Left cardiac atrium (tissue), 4 donors: ENCODE measurements at regions not wholly inside any gene's neighbourhood (a gene's known extent, or its start where the extent isn't known, plus 50 kb on each side); places are given as distances from the start of the nearest gene placed in this dataset.
"Not testable (repeated sequence)": the region's sequence is repeated elsewhere in the genome, so short reads cannot be mapped to it uniquely, and the experiment has no call there.

Experiments used
- ATAC-seq, 2 donors: fragments of 200-7000 bp; cut with Tn5 transposase; one replicate each; pipeline ENCODE4 v1.9.1; 2020; ENCODE audit warnings: mild to moderate bottlenecking in 2 of 2, moderate library complexity in 2 of 2
- DNase-seq: peaks from one replicate; pipeline ENCODE4 v3.0.0-alpha.2; 2020
- intact Hi-C, 2 donors: fragments of 100-400 bp; cut with DNase I; formaldehyde crosslinking; loops; one replicate each; pipeline versions ENCODE4 v1.14.1 to v1.15.1; 2022 to 2023
- donor health status: DM: no; HTN: yes; CAD: no.
- donor health status: DM: no; HTN: yes; CAD: no; lungs with severe emphysema.
- donor health status: DM: yes; HTN: yes; CAD: no.
- donor health status: Dilated cardiomyopathy.

- DNase-seq, ATAC-seq, intact Hi-C loops: not testable (repeated sequence)
Observed at GRCh38 chr2:90292451-90292850, 1601.0 kb downstream of the RPIA start.

- DNase-seq, intact Hi-C loops, ATAC-seq: not testable (repeated sequence)
Observed at GRCh38 chr2:90293224-90293623, 1601.8 kb downstream of the RPIA start.

GRCh38 chr2:90293806-90294205, 1602.3 kb downstream of the RPIA start:
- DNase-seq, ATAC-seq, intact Hi-C loops: not testable (repeated sequence)

GRCh38 chr2:90295036-90295750, 1603.7 kb downstream of the RPIA start:
- DNase-seq = not testable (repeated sequence)

GRCh38 chr2:90296484-90296777, 1605.0 kb downstream of the RPIA start:
- ATAC-seq, DNase-seq, intact Hi-C loops: not testable (repeated sequence)

More at GRCh38 chr2:90295036-90295750, 1603.7 kb downstream of the RPIA start:
- intact Hi-C loops, ATAC-seq: not testable (repeated sequence)

- DNase-seq, ATAC-seq, intact Hi-C loops: not testable (repeated sequence)
Observed at GRCh38 chr2:90297701-90298100, 1606.2 kb downstream of the RPIA start.

GRCh38 chr2:90298126-90298755, 1606.8 kb downstream of the RPIA start:
- ATAC-seq, intact Hi-C loops, DNase-seq: not testable (repeated sequence)

- DNase-seq, intact Hi-C loops, ATAC-seq: not testable (repeated sequence)
Observed at GRCh38 chr2:90298983-90299382, 1607.5 kb downstream of the RPIA start.

GRCh38 chr2:90322982-90323381, 1631.5 kb downstream of the RPIA start:
- intact Hi-C loops, DNase-seq, ATAC-seq: not testable (repeated sequence)

GRCh38 chr2:90323612-90324558, 1632.4 kb downstream of the RPIA start:
- ATAC-seq, DNase-seq, intact Hi-C loops: not testable (repeated sequence)

GRCh38 chr2:90324672-90325071, 1633.2 kb downstream of the RPIA start:
- DNase-seq, intact Hi-C loops: not testable (repeated sequence)

GRCh38 chr2:90325796-90326353, 1634.4 kb downstream of the RPIA start:
- DNase-seq, ATAC-seq, intact Hi-C loops: not testable (repeated sequence)

More at GRCh38 chr2:90324672-90325071, 1633.2 kb downstream of the RPIA start:
- not testable (repeated sequence) for ATAC-seq

- intact Hi-C loops, DNase-seq, ATAC-seq: not testable (repeated sequence)
Observed at GRCh38 chr2:90355546-90355945, 1664.1 kb downstream of the RPIA start.

- DNase-seq, intact Hi-C loops, ATAC-seq: not testable (repeated sequence)
Observed at GRCh38 chr2:90359344-90359743, 1667.9 kb downstream of the RPIA start.

GRCh38 chr2:90359887-90360730, 1668.6 kb downstream of the RPIA start:
- intact Hi-C loops = not testable (repeated sequence)
- DNase-seq = peak; percentile 7
- peak in 1 of 2 donors; percentile 27 for ATAC-seq

GRCh38 chr2:90360731-90361035, 1669.2 kb downstream of the RPIA start:
- intact Hi-C loops, DNase-seq, ATAC-seq: not testable (repeated sequence)
